Small intestine (tissue), 7 donors: ENCODE measurements at regions not wholly inside any gene's neighbourhood (a gene's known extent, or its start where the extent isn't known, plus 50 kb on each side); places are given as distances from the start of the nearest gene placed in this dataset.

Experiments used
- DNase-seq, 2 donors: peaks; one replicate each; pipeline versions ENCODE4 v3.0.0 to v3.0.0-alpha.2; 2013
- FAIRE-seq: peaks from 2 replicates; lab custom pipeline; 2012; peaks lifted over from hg19 to GRCh38; lab: Jason Lieb, UNC
- H3K27ac ChIP-seq, 3 donors: one replicate each; pipeline ENCODE4 v1.5.1; 2013; ENCODE audit warnings: low read length in 2 of 3, mild to moderate bottlenecking in 2 of 3, control low read depth in 1 of 3, inconsistent platforms in 1 of 3, low read depth in 1 of 3, moderate library complexity in 1 of 3
- H3K27me3 ChIP-seq, 3 donors: one replicate each; pipeline ENCODE4 v1.6.1; 2013; ENCODE audit warnings: low read length in 3 of 3, inconsistent platforms in 1 of 3; ENCODE audit not compliant: control insufficient read depth in 3 of 3, insufficient read depth in 3 of 3
- H3K36me3 ChIP-seq, 3 donors: one replicate each; pipeline ENCODE4 v1.6.1; 2013; ENCODE audit warnings: low read length in 3 of 3, inconsistent platforms in 1 of 3, low read depth in 1 of 3, mild to moderate bottlenecking in 1 of 3, moderate library complexity in 1 of 3; ENCODE audit not compliant: control insufficient read depth in 3 of 3, insufficient read depth in 2 of 3
- H3K4me1 ChIP-seq, 3 donors: one replicate each; pipeline ENCODE4 v1.6.1; 2013; ENCODE audit warnings: low read length in 2 of 3, inconsistent platforms in 1 of 3, low read depth in 1 of 3, mild to moderate bottlenecking in 1 of 3, moderate library complexity in 1 of 3; ENCODE audit not compliant: control insufficient read depth in 3 of 3, insufficient read depth in 2 of 3
- H3K4me3 ChIP-seq, 3 donors: one replicate each; pipeline ENCODE4 v1.5.1; 2013; ENCODE audit warnings: low read length in 3 of 3, control low read depth in 1 of 3, inconsistent platforms in 1 of 3, low read depth in 1 of 3, mild to moderate bottlenecking in 1 of 3, moderate library complexity in 1 of 3
- H3K9me3 ChIP-seq, 2 donors: one replicate each; pipeline ENCODE4 v1.6.1; 2013; ENCODE audit warnings: low read depth in 1 of 2, low read length in 1 of 2; ENCODE audit not compliant: control insufficient read depth in 2 of 2, insufficient read depth in 1 of 2
- WGBS, 3 donors: extraction: QIAGEN DNeasy Blood & Tissue Kit; methylation state at CpG; one replicate each; pipeline ENCODE4 v1.1.7; 2013; 5-methylcytosine and 5-hydroxymethylcytosine counted together
- donor health status: healthy with polysubstance abuse.
- donor health status: control.
- donor health status: control.
- donor health status: Bipolar disorder and iron deficiency.
- donor health status: healthy.

DNA sequence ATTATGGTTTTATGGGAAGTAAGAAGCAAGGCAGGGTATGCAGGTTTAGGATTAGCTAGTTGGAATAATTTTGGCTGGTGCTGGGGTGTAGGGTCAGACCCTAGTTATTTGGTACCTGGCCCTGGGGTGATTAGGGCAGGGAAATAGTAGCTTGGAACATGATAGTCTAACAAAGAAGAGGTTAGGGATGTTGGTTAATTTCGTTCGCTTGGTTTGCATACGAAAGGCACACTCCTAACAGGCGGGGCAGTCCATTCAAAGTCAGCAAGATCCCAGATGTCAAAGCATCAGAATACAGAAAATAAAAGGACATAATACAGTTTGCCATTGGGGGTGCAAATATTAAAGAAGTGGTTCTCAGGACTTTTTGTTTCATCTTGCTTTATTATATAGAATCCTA, 55.7 kb upstream of the ITPRID1 start:
- no peaks in the 10 kb centered on the region for H3K36me3 ChIP-seq
- WGBS, 3 donors, result 75 to 87% (median 85%) methylated on average over 4 of the region's 4 CpGs

DNA sequence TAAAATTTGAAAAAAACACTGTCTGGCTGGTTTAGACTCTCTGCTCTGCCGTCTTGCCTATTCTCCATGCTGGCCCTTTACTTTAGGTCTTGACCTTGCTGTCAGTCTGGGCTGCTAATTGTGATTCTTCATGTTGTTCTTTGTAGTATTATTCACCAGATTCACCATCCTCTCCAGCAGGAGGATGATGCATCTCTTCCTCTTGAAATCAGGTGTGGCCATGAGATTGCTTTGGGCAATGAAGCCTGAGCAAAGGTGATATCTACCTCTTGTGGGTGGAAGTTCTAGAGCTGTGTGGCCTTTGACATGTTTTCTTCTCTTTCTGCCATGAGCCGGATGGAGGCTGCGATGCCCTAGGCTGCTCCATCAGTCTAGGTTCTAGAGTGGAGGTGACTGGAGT, 51.3 kb upstream of the ITPRID1 start:
- Histone ChIP-seq H3K4me1 (no peaks in the 10 kb centered on the region), H3K27me3 (no peaks in the 10 kb centered on the region), H3K9me3 (no peaks in the 10 kb centered on the region), H3K36me3 (no peaks in the 10 kb centered on the region), H3K27ac (no peak overlapping the region), H3K4me3 (no peak overlapping the region)
- WGBS, 3 donors, result 90 to 93% (median 91%) methylated on average over 3 of the region's 3 CpGs
- no peak for DNase-seq
- FAIRE-seq, result no peak

More for the DNA sequence above, 55.7 kb upstream of the ITPRID1 start:
- H3K27me3 ChIP-seq, result peaks cover 0 to 3% (median 0%) of the 10 kb centered on the region in 3 donors
- H3K9me3 ChIP-seq, result no peaks in the 10 kb centered on the region
- DNase-seq (no peak), FAIRE-seq (no peak)
- H3K27ac ChIP-seq, result no peak overlapping the region
- H3K4me1 ChIP-seq, result no peaks in the 10 kb centered on the region
- no peak overlapping the region for H3K4me3 ChIP-seq
